Tibial artery (tissue), 4 donors: ENCODE measurements at regions not wholly inside any gene's neighbourhood (a gene's known extent, or its start where the extent isn't known, plus 50 kb on each side); places are given as distances from the start of the nearest gene placed in this dataset.

Source experiments
- DNase-seq, 2 donors: peaks; one replicate each; pipeline ENCODE4 v3.0.0-alpha.2; 2019
- H3K27ac ChIP-seq, 2 donors: fragments of 200-600 bp; sonication (generic) in 1 of 2; 1 replicate in 1 of 2; 2 replicates in 1 of 2; pipeline ENCODE4 v1.5.1; 2018 to 2019; ENCODE audit warnings: mild to moderate bottlenecking in 1 of 2
- H3K27me3 ChIP-seq, 2 donors: fragments of 200-600 bp; sonication (generic) in 1 of 2; one replicate each; pipeline versions ENCODE4 v1.5.1 to v1.6.0; 2016 to 2019
- H3K36me3 ChIP-seq, 3 donors: fragments of 200-600 bp; sonication (generic) in 2 of 3; one replicate each; pipeline ENCODE4 v1.5.1; 2016 to 2019; ENCODE audit warnings: mild to moderate bottlenecking in 2 of 3
- H3K4me1 ChIP-seq, 4 donors: fragments of 200-600 bp; sonication (generic) in 2 of 4; 1 replicate in 3 of 4; 2 replicates in 1 of 4; pipeline ENCODE4 v1.5.1; 2016 to 2019
- H3K4me3 ChIP-seq, 2 donors: fragments of 200-600 bp; sonication (generic) in 1 of 2; 1 replicate in 1 of 2; 2 replicates in 1 of 2; pipeline ENCODE4 v1.5.1; 2018 to 2019; ENCODE audit warnings: mild to moderate bottlenecking in 2 of 2
- H3K9me3 ChIP-seq, 3 donors: fragments of 200-600 bp; sonication (generic) in 1 of 3; one replicate each; pipeline ENCODE4 v1.5.1; 2016 to 2019
- CTCF ChIP-seq, 2 experiments: fragments of 200-600 bp in 1 of 2; fragments of 450-650 bp in 1 of 2; IDR thresholded peaks; one replicate each; pipeline ENCODE4 v1.5.1; 2017 to 2019; ENCODE audit warnings: antibody characterized with exemption in 2 of 2, mild to moderate bottlenecking in 1 of 2, moderate library complexity in 1 of 2
- intact Hi-C: fragments of 100-400 bp; cut with DNase I; formaldehyde crosslinking; loops from one replicate; pipeline ENCODE4 v1.15.0; 2023; ENCODE audit warnings: low total_unique reads

- H3K4me3 ChIP-seq = no peak overlapping the region
- intact Hi-C loops = no loop called here
- no peaks in the 10 kb centered on the region for H3K9me3 ChIP-seq
- H3K36me3 ChIP-seq = no peaks in the 10 kb centered on the region
- peak; percentile 77 to 83 for TF ChIP-seq CTCF (IDR thresholded peaks at IDR 0.05)
- H3K27ac ChIP-seq = no peak overlapping the region
- H3K27me3 ChIP-seq = no peaks in the 10 kb centered on the region
- DNase-seq = peak; percentile 51 to 71
- H3K4me1 ChIP-seq = no peaks in the 10 kb centered on the region
Observed at GRCh38 chr4:138870737-138871554, 144.6 kb upstream of the NOCT start.

GRCh38 chr4:138869631-138870030, 145.9 kb upstream of the NOCT start:
- H3K4me1 ChIP-seq = no peaks in the 10 kb centered on the region
- no peaks in the 10 kb centered on the region for H3K9me3 ChIP-seq
- intact Hi-C loops = no loop called here
- H3K4me3 ChIP-seq = no peak overlapping the region
- no peak overlapping the region for H3K27ac ChIP-seq
- no peak for TF ChIP-seq CTCF (IDR thresholded peaks at IDR 0.05)
- no peak for DNase-seq
- H3K36me3 ChIP-seq = no peaks in the 10 kb centered on the region
- H3K27me3 ChIP-seq = no peaks in the 10 kb centered on the region

GRCh38 chr4:138869165-138869564, 146.4 kb upstream of the NOCT start:
- Histone ChIP-seq H3K27me3 (no peaks in the 10 kb centered on the region), H3K4me1 (no peaks in the 10 kb centered on the region), H3K4me3 (no peak overlapping the region), H3K36me3 (no peaks in the 10 kb centered on the region), H3K9me3 (no peaks in the 10 kb centered on the region), H3K27ac (no peak overlapping the region)
- no peak for DNase-seq
- TF ChIP-seq CTCF (IDR thresholded peaks at IDR 0.05) = no peak
- intact Hi-C loops = no loop called here

GRCh38 chr4:138868562-138868961, 147.0 kb upstream of the NOCT start:
- H3K27me3 ChIP-seq = no peaks in the 10 kb centered on the region
- H3K4me3 ChIP-seq = no peak overlapping the region
- no peak overlapping the region for H3K27ac ChIP-seq
- TF ChIP-seq CTCF (IDR thresholded peaks at IDR 0.05) = no peak
- no peaks in the 10 kb centered on the region for H3K36me3 ChIP-seq
- intact Hi-C loops = no loop called here
- no peak for DNase-seq
- H3K9me3 ChIP-seq = no peaks in the 10 kb centered on the region
- no peaks in the 10 kb centered on the region for H3K4me1 ChIP-seq

GRCh38 chr4:138867404-138867803, 148.2 kb upstream of the NOCT start:
- intact Hi-C loops = no loop called here
- no peak overlapping the region for H3K4me3 ChIP-seq
- no peak for TF ChIP-seq CTCF (IDR thresholded peaks at IDR 0.05)

More at GRCh38 chr4:138867404-138867803, 148.2 kb upstream of the NOCT start:
- Histone ChIP-seq H3K36me3 (no peaks in the 10 kb centered on the region), H3K27ac (no peak overlapping the region), H3K4me1 (no peaks in the 10 kb centered on the region), H3K27me3 (no peaks in the 10 kb centered on the region), H3K9me3 (no peaks in the 10 kb centered on the region)
- DNase-seq = no peak
